Inflammatory macrophage treated with lipopolysaccharide for 4 hours (primary cell): ENCODE measurements at regions not wholly inside any gene's neighbourhood (a gene's known extent, or its start where the extent isn't known, plus 50 kb on each side); places are given as distances from the start of the nearest gene placed in this dataset.
A peak's percentile ranks its signal among the peaks of the same experiment; 100 is the strongest.

Experiments used
- DNase-seq: peaks from one replicate; pipeline ENCODE4 v3.0.0-alpha.2; 2020

- no peak for DNase-seq
Measured at GRCh38 chr2:18503376-18504228, 56.9 kb downstream of the RDH14 start.

GRCh38 chr2:18502142-18502541, 58.3 kb downstream of the RDH14 start:
- no peak for DNase-seq

GRCh38 chr2:18501729-18502128, 58.7 kb downstream of the RDH14 start:
- DNase-seq, result no peak

- DNase-seq, result no peak
Measured at GRCh38 chr2:18501156-18501555, 59.3 kb downstream of the RDH14 start.

- peak; percentile 17 for DNase-seq
Measured at GRCh38 chr2:18500333-18500732, 60.1 kb downstream of the RDH14 start.

GRCh38 chr2:18498531-18498930, 61.9 kb downstream of the RDH14 start:
- no peak for DNase-seq

GRCh38 chr2:18496516-18496915, 63.9 kb downstream of the RDH14 start:
- no peak for DNase-seq

GRCh38 chr2:18495058-18495457, 65.4 kb downstream of the RDH14 start:
- no peak for DNase-seq

- no peak for DNase-seq
Measured at GRCh38 chr2:18492721-18493120, 67.7 kb downstream of the RDH14 start.

- DNase-seq, result no peak
Measured at GRCh38 chr2:18491577-18491976, 68.9 kb downstream of the RDH14 start.

- DNase-seq, result no peak
Measured at GRCh38 chr2:18490901-18491300, 69.6 kb downstream of the RDH14 start.

- no peak for DNase-seq
Measured at GRCh38 chr2:18487106-18487913, 73.1 kb downstream of the RDH14 start.

GRCh38 chr2:18484625-18485024, 75.8 kb downstream of the RDH14 start:
- no peak for DNase-seq

- no peak for DNase-seq
Measured at GRCh38 chr2:18483896-18484295, 76.6 kb downstream of the RDH14 start.

GRCh38 chr2:18482666-18483065, 77.8 kb downstream of the RDH14 start:
- DNase-seq, result no peak

GRCh38 chr2:18479947-18480369, 80.5 kb downstream of the RDH14 start:
- DNase-seq, result no peak

GRCh38 chr2:18477293-18477692, 83.2 kb downstream of the RDH14 start:
- no peak for DNase-seq

- DNase-seq, result no peak
Measured at GRCh38 chr2:18476484-18476883, 84.0 kb downstream of the RDH14 start.

GRCh38 chr2:18475884-18476283, 84.6 kb downstream of the RDH14 start:
- DNase-seq, result no peak

GRCh38 chr2:18474700-18475099, 85.8 kb downstream of the RDH14 start:
- DNase-seq, result no peak

- DNase-seq, result no peak
Measured at GRCh38 chr2:18473241-18474181, 86.9 kb downstream of the RDH14 start.

GRCh38 chr2:18467749-18468360, 92.6 kb downstream of the RDH14 start:
- no peak for DNase-seq
